Uterus (tissue), 3 donors: ENCODE measurements at regions not wholly inside any gene's neighbourhood (a gene's known extent, or its start where the extent isn't known, plus 50 kb on each side); places are given as distances from the start of the nearest gene placed in this dataset.

Experiments
- DNase-seq, 2 donors: peaks; one replicate each; pipeline ENCODE4 v3.0.0-alpha.2; 2019 to 2020
- H3K27ac ChIP-seq, 2 donors: fragments of 200-600 bp; sonication (generic); 1 replicate in 1 of 2; 2 replicates in 1 of 2; pipeline ENCODE4 v1.5.1; 2016 to 2018
- H3K27me3 ChIP-seq, 2 donors: fragments of 200-600 bp; sonication (generic); one replicate each; pipeline ENCODE4 v1.5.1; 2018 to 2019; ENCODE audit warnings: control low read depth in 1 of 2
- H3K36me3 ChIP-seq, 2 donors: fragments of 200-600 bp; sonication (generic); one replicate each; pipeline ENCODE4 v1.5.1; 2019; ENCODE audit warnings: control low read depth in 1 of 2
- H3K4me1 ChIP-seq, 2 donors: fragments of 200-600 bp; sonication (generic); one replicate each; pipeline ENCODE4 v1.5.1; 2018 to 2019; ENCODE audit warnings: control low read depth in 1 of 2
- H3K4me3 ChIP-seq, 2 donors: fragments of 200-600 bp; sonication (generic); 1 replicate in 1 of 2; 2 replicates in 1 of 2; pipeline ENCODE4 v1.5.1; 2018 to 2019; ENCODE audit warnings: mild to moderate bottlenecking in 1 of 2
- H3K9me3 ChIP-seq, 2 donors: fragments of 200-600 bp; sonication (generic); one replicate each; pipeline ENCODE4 v1.5.1; 2019; ENCODE audit warnings: control low read depth in 1 of 2
- POLR2A ChIP-seq, 2 donors: fragments of 450-650 bp; IDR thresholded peaks; one replicate each; pipeline ENCODE4 v1.6.1; 2016; ENCODE audit warnings: antibody characterized with exemption in 2 of 2, mild to moderate bottlenecking in 1 of 2, moderate library complexity in 1 of 2
- intact Hi-C: fragments of 100-400 bp; cut with DNase I; formaldehyde crosslinking; loops from one replicate; pipeline ENCODE4 v1.15.1; 2023; ENCODE audit warnings: low total_unique reads
- TF ChIP-seq, protein P1 (sequence below), 4 experiments: fragments of 200-600 bp in 2 of 4; fragments of 450-650 bp in 2 of 4; sonication (generic) in 2 of 4; IDR thresholded peaks; one replicate each; pipeline ENCODE4 v1.5.1; 2016 to 2019; ENCODE audit warnings: antibody characterized with exemption in 4 of 4, mild to moderate bottlenecking in 2 of 4, moderate library complexity in 1 of 4
- donor health status: DM: yes; HTN: yes; CAD: no.

DNA sequence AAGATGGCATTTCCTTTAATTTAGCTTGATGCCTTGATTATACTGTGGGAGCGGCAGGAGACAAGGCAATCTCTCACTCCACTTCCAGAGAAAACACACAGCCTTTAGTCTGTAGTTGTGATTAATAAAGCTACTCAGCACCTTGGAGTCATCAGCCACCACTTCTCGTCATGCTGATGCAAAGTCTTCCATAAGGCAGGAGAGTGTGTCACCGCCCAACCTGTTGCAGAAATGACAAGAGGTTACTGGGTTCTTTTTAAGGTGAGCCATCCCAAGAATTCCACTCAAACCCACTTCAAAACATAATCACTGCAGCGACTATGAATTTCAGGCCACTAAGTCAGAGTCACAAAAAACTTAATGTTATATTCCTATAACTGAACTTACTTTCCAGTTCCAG, 223.9 kb upstream of the TOX3 start:
- intact Hi-C loops: no loop called here
- no peaks in the 10 kb centered on the region for H3K27me3 ChIP-seq
- DNase-seq: no peak
- no peaks in the 10 kb centered on the region for H3K36me3 ChIP-seq
- H3K4me3 ChIP-seq: no peak overlapping the region
- no peak for TF ChIP-seq POLR2A (IDR thresholded peaks at IDR 0.05)
- TF ChIP-seq, protein P1, sequence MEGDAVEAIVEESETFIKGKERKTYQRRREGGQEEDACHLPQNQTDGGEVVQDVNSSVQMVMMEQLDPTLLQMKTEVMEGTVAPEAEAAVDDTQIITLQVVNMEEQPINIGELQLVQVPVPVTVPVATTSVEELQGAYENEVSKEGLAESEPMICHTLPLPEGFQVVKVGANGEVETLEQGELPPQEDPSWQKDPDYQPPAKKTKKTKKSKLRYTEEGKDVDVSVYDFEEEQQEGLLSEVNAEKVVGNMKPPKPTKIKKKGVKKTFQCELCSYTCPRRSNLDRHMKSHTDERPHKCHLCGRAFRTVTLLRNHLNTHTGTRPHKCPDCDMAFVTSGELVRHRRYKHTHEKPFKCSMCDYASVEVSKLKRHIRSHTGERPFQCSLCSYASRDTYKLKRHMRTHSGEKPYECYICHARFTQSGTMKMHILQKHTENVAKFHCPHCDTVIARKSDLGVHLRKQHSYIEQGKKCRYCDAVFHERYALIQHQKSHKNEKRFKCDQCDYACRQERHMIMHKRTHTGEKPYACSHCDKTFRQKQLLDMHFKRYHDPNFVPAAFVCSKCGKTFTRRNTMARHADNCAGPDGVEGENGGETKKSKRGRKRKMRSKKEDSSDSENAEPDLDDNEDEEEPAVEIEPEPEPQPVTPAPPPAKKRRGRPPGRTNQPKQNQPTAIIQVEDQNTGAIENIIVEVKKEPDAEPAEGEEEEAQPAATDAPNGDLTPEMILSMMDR (IDR thresholded peaks at IDR 0.05): no peak
- H3K27ac ChIP-seq: no peak overlapping the region
- H3K4me1 ChIP-seq: no peaks in the 10 kb centered on the region
- H3K9me3 ChIP-seq: no peaks in the 10 kb centered on the region

DNA sequence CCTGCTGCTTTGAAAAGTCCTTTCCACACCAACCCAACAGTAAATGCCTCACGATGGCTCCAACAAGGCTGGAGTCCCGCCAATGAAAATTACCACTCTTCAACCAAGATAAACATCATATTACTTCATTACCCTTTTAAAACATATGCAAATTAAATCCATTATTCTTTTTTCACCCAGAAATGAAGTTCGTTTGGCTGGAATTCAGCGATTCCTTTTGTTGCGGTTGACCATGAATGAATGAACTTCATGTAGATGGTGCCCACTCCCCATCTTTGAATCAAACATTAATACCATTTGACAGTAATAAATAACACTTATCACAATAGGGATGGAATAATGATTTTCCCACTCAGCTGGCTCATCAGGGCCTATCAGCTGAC, 211.5 kb upstream of the TOX3 start:
- Histone ChIP-seq H3K36me3 (no peaks in the 10 kb centered on the region), H3K4me3 (no peak overlapping the region), H3K27ac (no peak overlapping the region), H3K4me1 (no peaks in the 10 kb centered on the region), H3K27me3 (no peaks in the 10 kb centered on the region), H3K9me3 (no peaks in the 10 kb centered on the region)
- DNase-seq: no peak
- intact Hi-C loops: no loop called here
- TF ChIP-seq, protein P1 (IDR thresholded peaks at IDR 0.05): no peak
- TF ChIP-seq POLR2A (IDR thresholded peaks at IDR 0.05): no peak

DNA sequence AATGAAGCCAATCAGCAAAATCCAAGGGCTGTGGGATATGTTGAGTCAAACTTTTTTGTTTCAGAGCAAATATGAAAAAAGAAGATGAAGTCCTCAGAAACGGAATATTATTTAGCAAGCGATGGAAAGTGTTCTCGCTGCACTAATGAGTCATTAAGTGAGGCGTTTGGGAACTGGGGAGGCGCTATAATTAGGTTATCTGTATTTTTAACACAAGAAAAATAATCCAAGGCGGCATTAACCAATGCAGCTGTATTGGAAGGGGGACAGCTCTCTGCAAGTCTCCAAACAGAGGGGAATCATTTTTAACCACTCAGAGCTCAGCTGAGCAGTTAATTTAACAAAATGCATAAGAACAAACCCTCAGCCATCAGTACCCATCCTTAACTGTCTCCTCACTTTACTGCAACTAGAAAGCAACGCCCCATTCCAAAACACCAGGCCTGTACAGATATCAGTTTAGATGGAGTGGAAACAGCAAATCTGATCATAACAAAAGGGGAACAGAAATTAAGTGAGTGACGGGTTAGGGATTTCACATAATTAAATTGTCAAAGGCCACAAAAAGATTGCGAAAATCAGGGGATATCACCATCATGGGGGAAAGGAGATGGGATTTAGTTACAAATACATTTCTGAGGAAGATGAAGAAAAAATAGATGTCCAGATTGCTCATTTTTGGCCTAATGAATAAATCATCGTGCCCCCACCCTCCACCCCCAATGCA, 211.0 kb upstream of the TOX3 start:
- Histone ChIP-seq H3K27ac (no peak overlapping the region), H3K36me3 (no peaks in the 10 kb centered on the region), H3K9me3 (no peaks in the 10 kb centered on the region), H3K27me3 (no peaks in the 10 kb centered on the region), H3K4me3 (no peak overlapping the region), H3K4me1 (no peaks in the 10 kb centered on the region)
- intact Hi-C loops: no loop called here
- DNase-seq: no peak
- TF ChIP-seq, protein P1 (IDR thresholded peaks at IDR 0.05): no peak
- no peak for TF ChIP-seq POLR2A (IDR thresholded peaks at IDR 0.05)

DNA sequence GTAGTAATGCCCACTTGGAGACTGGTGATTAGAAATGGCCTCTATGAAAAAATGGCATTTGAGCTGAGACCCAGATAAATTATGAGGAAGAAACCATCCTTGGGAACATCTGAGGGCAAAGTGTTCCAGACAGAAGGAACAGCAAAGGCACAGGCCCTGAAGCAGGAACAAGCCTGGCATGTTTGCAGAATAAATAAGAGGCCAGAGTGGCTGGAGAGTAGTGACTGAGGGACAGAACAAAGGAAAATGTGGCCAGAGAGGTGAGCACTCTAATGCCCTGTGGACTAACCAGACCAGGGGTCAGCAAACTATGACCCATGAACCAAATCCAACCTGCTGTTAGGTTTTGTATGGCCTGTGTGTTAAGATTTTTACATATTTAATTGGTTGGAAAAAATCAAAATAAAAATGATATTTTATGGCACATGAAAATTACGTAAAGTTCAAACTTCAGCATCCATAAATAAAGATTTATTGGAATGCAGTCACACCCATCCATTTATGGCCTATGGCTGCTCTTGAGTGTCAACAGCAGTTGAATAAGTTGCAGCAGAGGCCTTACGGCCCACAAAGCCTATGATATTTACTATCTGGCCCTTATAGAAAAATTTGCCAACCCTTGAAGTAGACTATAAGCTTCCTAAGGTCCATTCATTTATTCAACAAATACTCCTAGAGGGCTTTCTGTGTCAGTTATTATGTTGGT, 210.0 kb upstream of the TOX3 start:
- H3K9me3 ChIP-seq: no peaks in the 10 kb centered on the region
- intact Hi-C loops: no loop called here
- TF ChIP-seq POLR2A (IDR thresholded peaks at IDR 0.05): no peak
- TF ChIP-seq, protein P1 (IDR thresholded peaks at IDR 0.05): no peak

DNA sequence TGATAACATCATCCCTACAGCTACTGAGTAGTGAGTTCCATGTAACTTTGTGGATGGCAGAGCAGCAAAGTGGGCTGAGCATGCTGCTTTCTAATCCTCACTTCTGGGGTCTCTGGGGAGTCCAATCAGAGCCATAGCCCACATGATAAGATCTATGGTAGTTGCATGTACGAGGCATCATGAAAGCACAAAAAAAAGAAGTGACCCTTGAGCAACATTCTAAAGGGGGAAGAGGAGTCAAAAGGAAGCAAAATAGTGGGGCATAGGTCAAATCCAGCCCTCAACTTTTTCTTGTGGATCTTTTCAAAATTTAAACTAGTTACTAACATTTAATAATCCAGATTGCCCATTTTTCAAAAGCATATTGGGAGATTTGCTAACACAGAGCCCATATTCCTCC, 208.5 kb upstream of the TOX3 start:
- intact Hi-C loops: no loop called here
- DNase-seq: no peak
- H3K36me3 ChIP-seq: no peaks in the 10 kb centered on the region
- no peak overlapping the region for H3K4me3 ChIP-seq
- TF ChIP-seq, protein P1 (IDR thresholded peaks at IDR 0.05): no peak
- no peak for TF ChIP-seq POLR2A (IDR thresholded peaks at IDR 0.05)
- H3K4me1 ChIP-seq: no peaks in the 10 kb centered on the region
- H3K9me3 ChIP-seq: no peaks in the 10 kb centered on the region
- H3K27me3 ChIP-seq: no peaks in the 10 kb centered on the region
- no peak overlapping the region for H3K27ac ChIP-seq

More for the DNA sequence above, 210.0 kb upstream of the TOX3 start:
- Histone ChIP-seq H3K36me3 (no peaks in the 10 kb centered on the region), H3K4me3 (no peak overlapping the region), H3K27ac (no peak overlapping the region), H3K27me3 (no peaks in the 10 kb centered on the region), H3K4me1 (no peaks in the 10 kb centered on the region)
- DNase-seq: no peak
